CD4-positive, alpha-beta T cell (primary cell): ENCODE measurements at regions not wholly inside any gene's neighbourhood (a gene's known extent, or its start where the extent isn't known, plus 50 kb on each side); places are given as distances from the start of the nearest gene placed in this dataset.

Experiments used
- ATAC-seq: fragments of 200-7000 bp; cut with Tn5 transposase; one replicate; pipeline ENCODE4 v1.10.0; 2022; ENCODE audit warnings: mild to moderate bottlenecking; ENCODE audit not compliant: poor library complexity
- CTCF ChIA-PET: fragments of 350-600 bp; sonication (Branson Sonifier 250); formaldehyde crosslinking; loops from one replicate; lab custom pipeline; 2021; ENCODE audit warnings: antibody characterized with exemption, inconsistent platforms; lab: Charles Lee
- POLR2A ChIA-PET: fragments of 350-600 bp; sonication (Branson Sonifier 250); formaldehyde crosslinking; loops from one replicate; lab custom pipeline; 2021; ENCODE audit warnings: antibody characterized with exemption, inconsistent platforms; lab: Charles Lee
- DNase-seq, 14 experiments: peaks; one replicate each; pipeline ENCODE4 v3.0.0-alpha.2; 2013 to 2020; ENCODE audit warnings: mixed read lengths in 2 of 14
- H3K27ac ChIP-seq, 2 donors: one replicate each; pipeline versions ENCODE4 v1.5.1 to v1.7.0; 2013; ENCODE audit warnings: low read length in 2 of 2, low read depth in 1 of 2, mild to moderate bottlenecking in 1 of 2
- H3K27me3 ChIP-seq, 2 experiments: 1 replicate in 1 of 2; 2 replicates in 1 of 2; pipeline versions ENCODE4 v1.6.1 to v1.7.0; 2013; ENCODE audit warnings: low read length in 2 of 2, control low read depth in 1 of 2, mild to moderate bottlenecking in 1 of 2, moderate library complexity in 1 of 2; ENCODE audit not compliant: insufficient read depth in 2 of 2, control insufficient read depth in 1 of 2
- H3K36me3 ChIP-seq: one replicate; pipeline ENCODE4 v1.6.1; 2013; ENCODE audit warnings: low read length, control low read depth; ENCODE audit not compliant: insufficient read depth
- H3K4me1 ChIP-seq: one replicate; pipeline ENCODE4 v1.6.1; 2013; ENCODE audit warnings: low read length, control low read depth; ENCODE audit not compliant: insufficient read depth
- H3K4me3 ChIP-seq: one replicate; pipeline ENCODE4 v1.5.1; 2013; ENCODE audit warnings: mild to moderate bottlenecking, low read length, moderate library complexity
- H3K9me3 ChIP-seq, 2 experiments: 1 replicate in 1 of 2; 2 replicates in 1 of 2; pipeline versions ENCODE4 v1.6.1 to v1.7.0; 2013; ENCODE audit warnings: low read length in 2 of 2, mild to moderate bottlenecking in 2 of 2, control low read depth in 1 of 2, moderate library complexity in 1 of 2; ENCODE audit not compliant: control insufficient read depth in 1 of 2, insufficient read depth in 1 of 2
- H3K27ac Mint-ChIP-seq: one replicate; pipeline ENCODE4 v1.8.0; 2020; ENCODE audit warnings: mixed read lengths
- H3K27me3 Mint-ChIP-seq: one replicate; pipeline ENCODE4 v1.8.0; 2021; ENCODE audit warnings: mixed read lengths
- H3K36me3 Mint-ChIP-seq: one replicate; pipeline ENCODE4 v1.8.0; 2021; ENCODE audit warnings: low read depth, mixed read lengths
- H3K4me1 Mint-ChIP-seq: one replicate; pipeline ENCODE4 v1.8.0; 2021; ENCODE audit warnings: low read depth, mixed read lengths
- H3K4me3 Mint-ChIP-seq: one replicate; pipeline ENCODE4 v1.8.0; 2020; ENCODE audit warnings: mild to moderate bottlenecking, mixed read lengths
- H3K9me3 Mint-ChIP-seq: one replicate; pipeline ENCODE4 v1.8.0; 2020; ENCODE audit warnings: mixed read lengths
- CTCF ChIP-seq: fragments of 200-600 bp; IDR thresholded peaks from one replicate; pipeline ENCODE4 v1.8.0; 2022; ENCODE audit warnings: antibody characterized with exemption, mild to moderate bottlenecking
- intact Hi-C, 2 experiments: fragments of 100-400 bp; cut with DNase I in 1 of 2; cut with micrococcal nuclease in 1 of 2; formaldehyde crosslinking; loops; one replicate each; pipeline versions ENCODE4 v1.15.1 to v1.9.0; 2023 to 2025; cut with DNase I, micrococcal nuclease

GRCh38 chr11:18878211-18878610 lies 61.0 kb downstream of the MRGPRX1 start:
- ChIA-PET CTCF (no interaction called here), POLR2A (no interaction called here)
- no peak overlapping the region for H3K4me3 Mint-ChIP-seq
- no peaks in the 10 kb centered on the region for H3K9me3 Mint-ChIP-seq
- no peak overlapping the region for H3K4me3 ChIP-seq
- H3K9me3 ChIP-seq: no peaks in the 10 kb centered on the region
- no peak for TF ChIP-seq CTCF
- intact Hi-C loops: no loop called here
- no peak overlapping the region for H3K27ac Mint-ChIP-seq
- no peak for ATAC-seq
- H3K27me3 ChIP-seq: peaks cover 8% of the 10 kb centered on the region in 2 experiments
- no peaks in the 10 kb centered on the region for H3K4me1 ChIP-seq
- H3K36me3 ChIP-seq: no peaks in the 10 kb centered on the region
- no peaks in the 10 kb centered on the region for H3K4me1 Mint-ChIP-seq
- H3K36me3 Mint-ChIP-seq: no peaks in the 10 kb centered on the region
- DNase-seq: no peak
- peaks cover 26% of the 10 kb centered on the region for H3K27me3 Mint-ChIP-seq
- H3K27ac ChIP-seq: no peak overlapping the region

GRCh38 chr11:18865951-18866350 lies 73.3 kb downstream of the MRGPRX1 start:
- intact Hi-C loops: no loop called here
- no peak for TF ChIP-seq CTCF
- no peak for DNase-seq
- ChIA-PET CTCF (interaction anchor here (1.0 kb wide), 1 partner anchor 8 kb away, joined by 3 read pairs; no protein-coding TSS in a partner anchor), POLR2A (no interaction called here)
- Histone ChIP-seq H3K27ac (no peak overlapping the region), H3K27me3 (peaks cover 3 to 4% of the 10 kb centered on the region in 2 experiments), H3K36me3 (no peaks in the 10 kb centered on the region), H3K4me1 (no peaks in the 10 kb centered on the region), H3K4me3 (no peak overlapping the region), H3K9me3 (peaks cover 0 to 4% of the 10 kb centered on the region in 2 experiments)
- Mint-ChIP-seq H3K9me3 (no peaks in the 10 kb centered on the region), H3K4me1 (no peaks in the 10 kb centered on the region), H3K36me3 (no peaks in the 10 kb centered on the region), H3K27ac (no peak overlapping the region), H3K27me3 (peaks cover 40% of the 10 kb centered on the region), H3K4me3 (no peak overlapping the region)
- ATAC-seq: no peak

- H3K4me3 ChIP-seq: no peak overlapping the region
- Mint-ChIP-seq H3K4me3 (no peak overlapping the region), H3K9me3 (no peaks in the 10 kb centered on the region), H3K4me1 (no peaks in the 10 kb centered on the region), H3K36me3 (no peaks in the 10 kb centered on the region), H3K27me3 (peaks cover 40% of the 10 kb centered on the region), H3K27ac (no peak overlapping the region)
- ATAC-seq (no peak), DNase-seq (no peak)
- peaks cover 3 to 4% of the 10 kb centered on the region in 2 experiments for H3K27me3 ChIP-seq
- H3K36me3 ChIP-seq: no peaks in the 10 kb centered on the region
- no peak overlapping the region for H3K27ac ChIP-seq
- POLR2A ChIA-PET: no interaction called here
- H3K9me3 ChIP-seq: peaks cover 0 to 4% of the 10 kb centered on the region in 2 experiments
- intact Hi-C loops: no loop called here
- no peaks in the 10 kb centered on the region for H3K4me1 ChIP-seq
- no peak for TF ChIP-seq CTCF
- CTCF ChIA-PET: interaction anchor here (1.0 kb wide), 1 partner anchor 9 kb away, joined by 3 read pairs; no protein-coding TSS in a partner anchor
Measured at GRCh38 chr11:18865261-18865660, 73.7 kb upstream of the PTPN5 start.
